Fibroblast of lung (primary cell): ENCODE measurements at regions not wholly inside any gene's neighbourhood (a gene's known extent, or its start where the extent isn't known, plus 50 kb on each side); places are given as distances from the start of the nearest gene placed in this dataset.
A peak's percentile ranks its signal among the peaks of the same experiment; 100 is the strongest.

Source experiments
- DNase-seq, 2 donors: peaks; one replicate each; pipeline versions ENCODE4 v3.0.0 to v3.0.0-alpha.2; 2010; ENCODE audit warnings: low read depth in 2 of 2
- H2AFZ ChIP-seq: 2 replicates; pipeline ENCODE4 v1.5.1; 2012; ENCODE audit warnings: low read length, control low read depth, inconsistent platforms
- H3K27ac ChIP-seq: 2 replicates; pipeline ENCODE4 v1.5.1; 2011; ENCODE audit warnings: low read length, control low read depth; ENCODE audit not compliant: insufficient read depth
- H3K27me3 ChIP-seq: 2 replicates; pipeline ENCODE4 v1.5.1; 2011; ENCODE audit warnings: mild to moderate bottlenecking, low read length; ENCODE audit not compliant: control insufficient read depth, insufficient read depth
- H3K36me3 ChIP-seq: 2 replicates; pipeline ENCODE4 v1.5.1; 2011; ENCODE audit warnings: low read length; ENCODE audit not compliant: control insufficient read depth, insufficient read depth
- H3K4me1 ChIP-seq: 2 replicates; pipeline ENCODE4 v1.5.1; 2011; ENCODE audit warnings: low read length; ENCODE audit not compliant: control insufficient read depth, insufficient read depth; ENCODE audit errors: extremely low read depth
- H3K4me2 ChIP-seq: 2 replicates; pipeline ENCODE4 v1.5.1; 2011; ENCODE audit warnings: low read length, control low read depth; ENCODE audit not compliant: insufficient read depth; ENCODE audit errors: extremely low read depth
- H3K4me3 ChIP-seq, 4 experiments: fragments of 200-600 bp in 1 of 4; sonication (generic) in 1 of 4; replicated peaks in 1 of 4; 2 replicates each; pipeline ENCODE4 v1.5.1; 2011 to 2016; ENCODE audit warnings: low read length in 4 of 4, low read depth in 3 of 4, mild to moderate bottlenecking in 3 of 4, control low read depth in 2 of 4, inconsistent platforms in 1 of 4, mixed read lengths in 1 of 4; ENCODE audit not compliant: insufficient read depth in 1 of 4; ENCODE audit errors: control extremely low read depth in 1 of 4
- H3K79me2 ChIP-seq: 2 replicates; pipeline ENCODE4 v1.5.1; 2012; ENCODE audit warnings: mild to moderate bottlenecking, low read length, inconsistent platforms; ENCODE audit not compliant: control insufficient read depth, insufficient read depth
- H3K9ac ChIP-seq: 2 replicates; pipeline ENCODE4 v1.5.1; 2011; ENCODE audit warnings: mild to moderate bottlenecking, low read length, control low read depth; ENCODE audit not compliant: insufficient read depth
- H3K9me3 ChIP-seq: 2 replicates; pipeline ENCODE4 v1.5.1; 2012; ENCODE audit warnings: low read depth, low read length; ENCODE audit not compliant: control insufficient read depth, insufficient read depth
- H4K20me1 ChIP-seq: 2 replicates; pipeline ENCODE4 v1.5.1; 2011; ENCODE audit warnings: low read length; ENCODE audit not compliant: control insufficient read depth, insufficient read depth; ENCODE audit errors: extremely low read depth
- CTCF ChIP-seq, 2 donors: IDR thresholded peaks in 1 of 2; conservative IDR thresholded peaks in 1 of 2; 1 replicate in 1 of 2; 2 replicates in 1 of 2; pipeline ENCODE4 v1.5.1; 2011 to 2012; ENCODE audit warnings: low read length in 2 of 2, control low read depth in 1 of 2, inconsistent platforms in 1 of 2, low read depth in 1 of 2, mild to moderate bottlenecking in 1 of 2
- EZH2 ChIP-seq: IDR thresholded peaks from 2 replicates; pipeline ENCODE4 v1.5.1; 2012; ENCODE audit warnings: low read length, control low read depth, mild to moderate bottlenecking; ENCODE audit errors: missing control alignments

GRCh38 chr9:91001146-91001611, 199.6 kb downstream of the SYK start:
- TF ChIP-seq CTCF (conservative IDR thresholded peaks at IDR 0.05 in 1 of 2, IDR thresholded peaks at IDR 0.05 in 1 of 2; ENCODE audit: low read depth in 1 of 2, low read length in 2 of 2), result no peak
- TF ChIP-seq EZH2, result no peak
- no peaks in the 10 kb centered on the region for H3K4me1 ChIP-seq
- peak; percentile 52 to 61 for DNase-seq

GRCh38 chr9:91004484-91004883, 202.9 kb downstream of the SYK start:
- DNase-seq, result no peak
- H3K4me3 ChIP-seq, result no peak overlapping the region
- H2AFZ ChIP-seq, result no peak overlapping the region
- no peaks in the 10 kb centered on the region for H3K9me3 ChIP-seq
- H3K79me2 ChIP-seq, result no peaks in the 10 kb centered on the region
- H3K9ac ChIP-seq, result no peak overlapping the region
- no peaks in the 10 kb centered on the region for H3K27me3 ChIP-seq
- H3K36me3 ChIP-seq, result no peaks in the 10 kb centered on the region
- H4K20me1 ChIP-seq, result no peaks in the 10 kb centered on the region
- TF ChIP-seq CTCF (conservative IDR thresholded peaks at IDR 0.05 in 1 of 2, IDR thresholded peaks at IDR 0.05 in 1 of 2; ENCODE audit: low read depth in 1 of 2, low read length in 2 of 2), result peak; percentile 8 to 23
- no peak for TF ChIP-seq EZH2
- H3K4me2 ChIP-seq, result no peak overlapping the region
- H3K27ac ChIP-seq, result no peak overlapping the region
- no peaks in the 10 kb centered on the region for H3K4me1 ChIP-seq

More at GRCh38 chr9:91001146-91001611, 199.6 kb downstream of the SYK start:
- no peaks in the 10 kb centered on the region for H3K27me3 ChIP-seq
- H3K27ac ChIP-seq, result no peak overlapping the region
- no peak overlapping the region for H2AFZ ChIP-seq
- H3K36me3 ChIP-seq, result no peaks in the 10 kb centered on the region
- no peak overlapping the region for H3K4me3 ChIP-seq
- H3K79me2 ChIP-seq, result no peaks in the 10 kb centered on the region
- no peak overlapping the region for H3K4me2 ChIP-seq
- H4K20me1 ChIP-seq, result no peaks in the 10 kb centered on the region
- no peaks in the 10 kb centered on the region for H3K9me3 ChIP-seq
- H3K9ac ChIP-seq, result no peak overlapping the region

- DNase-seq, result no peak
- H3K27me3 ChIP-seq, result no peaks in the 10 kb centered on the region
- no peaks in the 10 kb centered on the region for H3K79me2 ChIP-seq
- H3K4me2 ChIP-seq, result no peak overlapping the region
- H3K27ac ChIP-seq, result no peak overlapping the region
- H3K4me1 ChIP-seq, result no peaks in the 10 kb centered on the region
- no peak overlapping the region for H3K4me3 ChIP-seq
- H3K9ac ChIP-seq, result no peak overlapping the region
- no peaks in the 10 kb centered on the region for H3K36me3 ChIP-seq
- no peaks in the 10 kb centered on the region for H3K9me3 ChIP-seq
- H2AFZ ChIP-seq, result no peak overlapping the region
- TF ChIP-seq CTCF (conservative IDR thresholded peaks at IDR 0.05 in 1 of 2, IDR thresholded peaks at IDR 0.05 in 1 of 2; ENCODE audit: low read depth in 1 of 2, low read length in 2 of 2), result no peak
- no peak for TF ChIP-seq EZH2
- H4K20me1 ChIP-seq, result no peaks in the 10 kb centered on the region
Measured at GRCh38 chr9:91004992-91005391, 203.4 kb downstream of the SYK start.
